GM08714 (cell line): ENCODE measurements at regions not wholly inside any gene's neighbourhood (a gene's known extent, or its start where the extent isn't known, plus 50 kb on each side); places are given as distances from the start of the nearest gene placed in this dataset.

Experiments used
- H3K4me3 ChIP-seq: fragments of 200-500 bp; sonication (Bioruptor generic); 2 replicates; pipeline ENCODE4 v1.5.1; 2014; ENCODE audit warnings: mild to moderate bottlenecking, low read length, inconsistent platforms
- ZNF274 ChIP-seq: IDR thresholded peaks from 2 replicates; pipeline ENCODE4 v1.6.1; 2012; ENCODE audit warnings: mild to moderate bottlenecking, low read depth, low read length

- no peak for TF ChIP-seq ZNF274
- H3K4me3 ChIP-seq, result no peak overlapping the region
These were observed 66.4 kb upstream of the BHLHE23 start for GRCh38 chr20:63072991-63073737.

DNA sequence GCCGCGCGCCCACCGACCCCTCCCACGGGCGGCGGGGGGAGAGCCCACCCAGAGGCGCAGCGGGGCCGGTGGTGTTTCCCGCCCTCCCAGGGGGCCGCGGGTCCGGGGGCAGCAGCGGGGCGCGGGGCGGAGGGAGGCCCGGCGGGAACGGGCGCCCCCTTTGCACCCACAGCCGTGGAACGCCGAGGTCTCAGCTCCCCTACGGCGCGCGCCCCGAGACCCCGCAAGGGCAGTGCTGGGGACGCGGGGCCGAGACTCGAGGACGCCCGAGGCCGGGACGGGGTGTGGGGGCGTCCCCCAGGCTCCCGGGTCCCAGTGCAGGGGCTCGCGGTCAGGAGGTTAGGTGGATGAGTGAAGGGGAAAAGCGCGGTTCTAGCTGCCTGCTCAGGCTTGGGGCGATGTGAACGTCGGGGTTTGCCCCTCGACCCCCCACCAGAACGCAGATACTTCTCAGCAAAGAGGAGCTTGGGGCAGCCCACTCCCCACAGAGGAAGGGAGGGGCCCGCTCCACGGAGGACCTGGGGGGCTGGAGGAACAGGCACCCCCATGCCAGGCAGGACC is 65.5 kb upstream of the BHLHE23 start:
- H3K4me3 ChIP-seq, result no peak overlapping the region

DNA sequence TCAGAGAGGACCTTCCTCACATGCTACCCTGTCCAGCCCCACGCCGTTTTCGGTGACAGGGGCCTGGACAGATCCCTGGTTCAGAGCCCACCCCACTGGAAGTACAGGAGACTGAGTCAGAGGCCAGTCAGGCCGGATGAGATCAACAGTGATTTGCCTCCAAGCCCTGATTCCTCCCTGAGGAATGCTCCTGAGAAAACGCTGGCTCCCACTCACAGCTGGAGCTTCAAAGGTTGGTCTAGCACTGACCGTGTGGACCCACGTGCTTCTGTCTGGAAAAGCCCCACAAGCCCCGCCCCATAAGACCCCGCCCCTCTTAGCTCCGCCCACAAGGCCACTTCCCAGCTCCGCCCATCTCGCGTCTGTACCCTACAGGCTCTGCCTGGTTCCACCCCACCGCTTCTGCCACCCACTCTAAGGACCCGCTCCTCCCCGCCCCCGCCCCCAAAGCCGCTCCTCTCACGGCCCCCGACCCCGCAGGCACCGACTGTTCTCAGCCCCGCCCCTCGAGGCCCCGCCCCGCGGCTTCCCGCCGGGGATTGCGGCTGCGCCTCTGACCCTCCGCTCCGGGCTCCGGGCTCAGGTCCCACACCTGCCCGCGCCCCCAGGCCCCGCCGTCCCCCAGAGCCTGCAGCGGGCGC is 64.9 kb upstream of the BHLHE23 start:
- H3K4me3 ChIP-seq, result no peak overlapping the region
- TF ChIP-seq ZNF274, result no peak

More for the DNA sequence above, 65.5 kb upstream of the BHLHE23 start:
- TF ChIP-seq ZNF274, result no peak

DNA sequence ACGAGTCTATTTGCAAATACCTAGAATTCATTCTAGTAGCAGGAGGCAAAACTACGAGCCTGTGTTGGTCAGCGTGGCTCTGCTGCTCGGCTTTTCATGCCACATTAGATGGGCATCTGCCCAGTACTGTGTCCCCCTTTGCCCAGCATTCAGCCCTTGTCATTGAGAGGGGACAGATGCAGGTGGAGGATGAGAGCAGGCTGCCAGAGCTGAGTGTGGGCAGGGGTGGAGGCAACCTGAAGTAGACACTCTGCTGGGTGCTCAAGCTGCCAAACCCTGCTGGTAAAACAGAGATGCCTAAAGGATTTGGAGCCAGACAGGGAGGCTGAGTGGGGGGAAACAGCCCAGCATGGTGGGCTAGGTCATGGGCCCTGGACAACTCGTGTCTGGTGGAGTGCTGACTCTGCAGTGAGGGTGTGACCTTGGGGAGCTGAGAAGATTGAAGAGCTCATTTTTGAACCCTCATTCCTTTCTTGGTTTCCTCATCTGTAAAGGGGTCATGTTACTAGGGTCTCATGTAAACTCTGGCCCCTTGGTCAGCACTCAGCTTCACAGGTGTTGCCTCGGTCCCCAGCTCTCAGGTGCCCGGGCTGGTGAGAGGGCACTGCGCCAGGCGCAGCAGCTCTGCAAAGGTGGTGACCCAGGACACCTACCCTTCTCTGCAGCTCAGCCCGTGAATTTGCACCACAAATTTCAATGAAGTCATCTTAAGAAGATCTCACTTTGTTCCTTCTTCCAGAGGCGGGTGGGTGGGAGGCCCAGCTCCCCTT is 64.2 kb upstream of the BHLHE23 start:
- TF ChIP-seq ZNF274, result no peak
- no peak overlapping the region for H3K4me3 ChIP-seq

DNA sequence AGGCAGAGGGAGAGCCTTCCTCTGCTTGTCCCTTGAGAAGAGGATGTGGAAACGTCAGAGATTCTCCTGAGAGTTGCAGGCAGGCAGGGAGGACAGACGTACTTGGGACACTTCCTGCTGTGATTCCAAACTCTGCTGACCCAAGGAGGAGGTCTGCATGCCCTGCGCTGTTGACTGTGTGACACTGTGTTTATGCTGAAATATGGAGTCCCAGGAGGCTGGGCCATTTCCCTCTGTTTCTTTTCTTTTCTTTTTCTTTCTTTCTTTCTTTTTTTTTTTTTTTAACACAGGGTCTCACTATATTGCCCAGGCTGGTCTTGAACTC is 63.5 kb upstream of the BHLHE23 start:
- TF ChIP-seq ZNF274, result no peak
- H3K4me3 ChIP-seq, result no peak overlapping the region

- TF ChIP-seq ZNF274, result no peak
- no peak overlapping the region for H3K4me3 ChIP-seq
These were observed 62.1 kb upstream of the BHLHE23 start for GRCh38 chr20:63068711-63069367.

- no peak for TF ChIP-seq ZNF274
- H3K4me3 ChIP-seq, result no peak overlapping the region
These were observed 61.2 kb upstream of the BHLHE23 start for GRCh38 chr20:63067721-63068560.

- no peak for TF ChIP-seq ZNF274
These were observed 60.5 kb upstream of the BHLHE23 start for GRCh38 chr20:63067266-63067635.

GRCh38 chr20:63066506-63067265 is 59.9 kb upstream of the BHLHE23 start:
- no peak overlapping the region for H3K4me3 ChIP-seq
- TF ChIP-seq ZNF274, result no peak

More at GRCh38 chr20:63067266-63067635, 60.5 kb upstream of the BHLHE23 start:
- H3K4me3 ChIP-seq, result no peak overlapping the region

DNA sequence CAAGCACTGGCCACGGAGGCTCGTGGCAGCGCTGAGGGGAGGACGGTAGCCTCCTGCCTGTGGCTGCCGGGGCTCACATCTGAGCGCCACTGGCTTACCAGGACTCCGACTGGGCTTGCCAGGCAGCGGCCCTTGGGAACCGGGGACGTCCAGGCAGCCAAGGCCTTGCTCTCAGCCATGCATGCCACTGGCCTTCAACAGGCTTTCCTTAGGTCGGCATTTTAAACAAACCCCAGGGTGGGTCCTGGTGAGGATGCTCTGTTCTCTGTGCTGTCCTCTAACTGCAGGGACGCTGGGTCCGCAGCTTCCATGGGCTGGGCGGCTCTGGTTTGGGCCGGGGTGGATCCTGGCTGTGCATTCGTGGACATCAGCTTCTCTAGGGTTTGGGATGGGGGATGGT is 59.1 kb upstream of the BHLHE23 start:
- no peak for TF ChIP-seq ZNF274
- H3K4me3 ChIP-seq, result no peak overlapping the region

DNA sequence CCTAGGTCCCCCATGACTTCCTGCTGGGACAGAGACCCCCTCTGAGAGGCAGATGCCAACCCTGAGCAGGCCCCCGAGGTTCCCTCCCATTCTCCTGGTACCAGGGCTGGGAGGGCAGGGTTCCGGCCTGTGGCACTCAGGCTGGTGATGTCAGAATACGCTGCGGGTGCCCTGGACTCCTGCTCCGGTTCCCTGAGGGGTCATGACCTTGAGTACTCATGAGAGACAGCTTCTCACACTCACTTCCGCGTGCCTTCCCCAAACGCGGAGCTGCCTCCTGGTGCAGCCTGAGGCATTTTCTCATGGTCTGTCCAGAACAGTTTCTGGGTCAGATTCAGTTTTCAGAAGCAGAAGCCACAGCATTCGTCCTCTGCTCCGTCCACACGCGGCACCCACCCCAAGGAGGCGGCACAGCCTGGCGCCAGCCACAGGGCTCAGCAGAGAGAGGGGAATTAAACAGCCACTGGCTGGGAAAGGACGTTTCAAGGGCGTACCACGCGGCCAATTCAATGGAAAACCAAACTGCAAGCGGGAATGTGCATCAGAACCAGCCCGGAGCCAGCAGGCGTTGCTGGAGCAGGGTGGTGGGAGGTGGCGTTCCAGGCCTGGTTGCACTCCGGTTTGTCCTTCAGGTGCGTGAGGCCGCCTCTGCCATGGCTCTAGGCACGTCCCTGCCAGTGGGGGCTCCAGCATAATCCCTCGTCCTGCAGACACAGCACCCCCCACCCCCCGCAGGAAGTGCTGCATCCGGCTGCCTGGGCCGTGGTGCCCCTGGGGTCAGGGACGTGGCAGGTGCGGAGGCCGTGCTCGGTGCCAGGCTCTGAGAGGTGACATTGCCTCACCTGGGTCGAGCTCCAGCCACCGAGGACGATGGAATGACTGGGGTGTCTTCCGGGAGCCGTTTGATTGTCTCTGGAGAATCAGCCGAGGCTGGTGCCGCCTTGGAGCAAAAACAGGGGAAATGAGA is 58.3 kb upstream of the BHLHE23 start:
- no peak overlapping the region for H3K4me3 ChIP-seq

GRCh38 chr20:63064310-63064709 is 57.5 kb upstream of the BHLHE23 start:
- no peak for TF ChIP-seq ZNF274
- H3K4me3 ChIP-seq, result no peak overlapping the region

More for the DNA sequence above, 58.3 kb upstream of the BHLHE23 start:
- no peak for TF ChIP-seq ZNF274
